NCI-H1436 (cell line): ENCODE measurements at regions not wholly inside any gene's neighbourhood (a gene's known extent, or its start where the extent isn't known, plus 50 kb on each side); places are given as distances from the start of the nearest gene placed in this dataset.

Experiments
- DNase-seq: peaks from one replicate; lab custom pipeline; 2025; lab: John Stamatoyannopoulos, UW

DNA sequence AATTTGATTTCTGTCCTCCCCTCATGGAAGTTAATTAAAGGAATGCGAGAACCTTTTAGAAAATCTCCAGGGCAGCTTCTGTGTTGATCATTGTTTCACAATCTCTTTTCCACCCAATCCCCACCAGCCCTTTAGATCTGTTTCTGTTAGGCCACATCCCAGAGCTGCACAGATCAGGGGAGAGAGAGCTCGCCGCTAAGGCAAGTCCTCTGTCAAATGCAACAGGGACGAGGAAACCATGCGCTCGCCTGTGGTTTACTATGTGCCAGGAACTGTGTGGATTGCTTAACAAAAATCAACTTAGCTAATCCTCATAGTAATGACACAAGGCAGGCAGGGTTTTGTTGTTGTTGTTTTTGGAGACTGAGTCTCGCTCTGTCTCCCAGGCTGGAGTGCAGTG is 115.4 kb downstream of the SALL1 start:
- no peak for DNase-seq

- no peak for DNase-seq
Measured at GRCh38 chr16:51035110-51035498, 116.0 kb downstream of the SALL1 start.

DNA sequence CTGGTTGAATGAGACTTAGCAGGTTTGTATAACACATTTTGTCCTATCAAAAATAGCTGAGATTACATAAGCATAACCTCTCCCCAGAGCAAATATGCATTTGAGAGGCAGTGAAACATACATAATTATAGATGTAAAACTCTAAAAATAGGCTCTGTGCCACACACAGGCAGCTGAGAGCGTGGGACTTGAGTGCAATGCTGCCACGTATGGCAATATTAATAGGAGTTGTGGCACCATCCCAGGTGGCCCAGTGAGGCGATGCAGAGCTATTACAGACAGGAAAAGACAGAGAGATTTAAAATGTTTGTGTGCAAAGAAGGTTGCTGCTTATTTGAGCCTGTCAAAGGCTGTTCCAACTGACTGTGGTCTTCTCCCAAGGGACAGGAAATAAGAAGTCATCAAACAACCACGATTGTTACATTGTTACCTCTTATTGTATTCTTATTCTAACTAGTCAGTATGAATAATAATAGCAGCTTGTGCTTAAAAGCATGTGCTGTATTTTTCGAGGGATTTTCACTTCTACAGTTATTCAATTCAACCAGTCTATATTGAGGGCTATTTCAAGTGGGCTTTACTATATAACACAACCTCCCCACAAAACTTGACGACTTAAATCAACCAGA is 116.5 kb downstream of the SALL1 start:
- DNase-seq = peak; percentile 56

- no peak for DNase-seq
Measured at GRCh38 chr16:51031598-51031997, 119.5 kb downstream of the SALL1 start.

DNA sequence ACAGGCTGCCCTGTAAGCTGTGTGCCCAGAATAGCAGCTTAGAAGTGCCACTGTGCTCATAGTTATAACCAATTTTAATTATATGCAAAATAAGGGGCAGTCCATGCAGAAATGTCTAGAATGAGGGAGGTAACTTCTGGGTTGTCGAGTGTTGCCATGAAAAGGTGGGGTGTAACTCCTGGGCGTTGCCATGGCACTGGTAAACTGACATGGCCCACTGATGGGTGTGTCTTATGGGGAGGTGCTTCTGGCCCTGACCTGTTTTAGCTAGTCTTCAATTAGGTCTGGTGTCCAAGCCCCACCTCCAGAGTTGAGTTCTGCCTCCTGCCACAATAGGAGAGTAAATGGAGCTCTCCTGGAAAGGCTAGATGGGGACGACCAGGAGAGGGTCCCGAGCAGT is 120.6 kb downstream of the SALL1 start:
- no peak for DNase-seq

- DNase-seq = no peak
Measured at GRCh38 chr16:51025588-51026290, 125.3 kb downstream of the SALL1 start.

GRCh38 chr16:51024703-51025102 is 126.4 kb downstream of the SALL1 start:
- no peak for DNase-seq

DNA sequence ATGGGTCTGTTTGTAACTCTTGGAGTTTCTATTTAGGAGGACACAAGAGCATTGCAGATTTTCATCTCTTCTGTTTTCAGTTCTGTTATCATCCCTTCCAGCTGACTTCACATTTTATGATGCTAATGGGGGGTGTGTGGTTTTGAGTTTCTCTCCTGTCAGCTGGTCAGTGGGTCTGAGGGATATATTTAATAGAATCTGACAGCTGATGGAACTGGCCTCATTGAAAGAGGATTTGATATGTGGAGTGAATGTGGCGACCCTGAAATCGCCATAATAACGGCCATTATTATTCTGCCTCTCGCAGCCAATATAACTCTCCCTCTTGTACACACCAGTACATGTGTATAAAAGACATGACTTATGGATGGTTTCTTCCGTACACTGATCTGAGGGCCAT is 128.1 kb downstream of the SALL1 start:
- no peak for DNase-seq

DNA sequence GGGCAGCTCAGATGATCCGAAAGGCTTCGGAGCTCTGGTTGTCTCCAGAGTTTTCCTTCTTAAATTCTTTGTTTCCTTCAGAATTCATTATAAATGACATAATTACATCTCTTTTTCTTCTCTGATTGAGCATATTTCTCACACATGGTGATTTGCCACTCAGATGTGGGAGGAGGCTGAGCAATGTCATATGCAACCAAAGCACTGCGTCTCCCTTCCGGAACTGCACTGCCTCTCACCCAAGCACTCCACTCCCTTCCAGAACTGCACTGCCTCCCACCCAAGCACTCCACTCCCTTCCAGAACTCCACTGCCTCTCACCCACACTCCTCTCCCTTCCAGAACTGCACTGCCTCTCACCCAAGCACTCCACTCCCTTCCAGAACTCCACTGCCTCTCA is 131.5 kb downstream of the SALL1 start:
- no peak for DNase-seq

- DNase-seq = no peak
Measured at GRCh38 chr16:51017969-51018368, 133.1 kb downstream of the SALL1 start.

DNA sequence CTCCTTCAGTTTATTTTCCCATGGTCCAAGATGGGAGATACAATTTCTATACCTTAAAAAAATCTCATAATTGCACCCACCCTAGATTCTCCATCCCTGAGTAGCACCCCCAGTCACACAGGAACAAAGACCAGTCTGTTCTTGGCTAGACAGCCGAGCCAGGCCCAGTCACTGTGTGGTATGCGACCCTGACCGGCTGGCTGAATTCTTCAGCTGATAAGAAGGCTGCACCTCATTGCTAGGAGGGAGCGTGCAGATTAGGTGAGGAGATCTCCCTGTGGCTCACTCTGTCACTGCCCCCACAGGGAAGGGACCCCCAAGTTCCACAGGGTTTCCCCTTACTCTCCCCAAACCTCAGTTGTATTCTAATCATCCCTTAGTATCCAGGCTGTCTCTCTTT is 138.7 kb downstream of the SALL1 start:
- DNase-seq = no peak

GRCh38 chr16:51010817-51011216 is 140.3 kb downstream of the SALL1 start:
- DNase-seq = no peak

DNA sequence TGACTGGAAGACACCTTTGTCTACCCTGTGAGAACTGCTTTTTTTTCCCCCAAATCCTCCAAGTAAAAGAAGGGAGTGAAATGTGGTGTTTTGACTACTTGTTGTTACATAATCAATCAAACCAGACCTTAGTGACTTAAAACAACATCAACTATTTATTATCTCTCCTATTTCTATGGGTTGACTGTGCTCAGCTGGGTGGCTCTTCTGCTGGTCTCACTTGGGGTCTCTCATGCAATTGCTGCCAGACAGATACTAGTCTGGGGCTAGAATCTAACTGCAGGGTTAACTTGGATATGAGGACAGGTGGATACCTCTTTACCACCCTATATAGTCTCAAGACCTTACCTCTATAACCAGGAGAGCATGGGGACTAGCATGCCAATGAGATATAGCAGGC is 141.3 kb downstream of the SALL1 start:
- DNase-seq = no peak

DNA sequence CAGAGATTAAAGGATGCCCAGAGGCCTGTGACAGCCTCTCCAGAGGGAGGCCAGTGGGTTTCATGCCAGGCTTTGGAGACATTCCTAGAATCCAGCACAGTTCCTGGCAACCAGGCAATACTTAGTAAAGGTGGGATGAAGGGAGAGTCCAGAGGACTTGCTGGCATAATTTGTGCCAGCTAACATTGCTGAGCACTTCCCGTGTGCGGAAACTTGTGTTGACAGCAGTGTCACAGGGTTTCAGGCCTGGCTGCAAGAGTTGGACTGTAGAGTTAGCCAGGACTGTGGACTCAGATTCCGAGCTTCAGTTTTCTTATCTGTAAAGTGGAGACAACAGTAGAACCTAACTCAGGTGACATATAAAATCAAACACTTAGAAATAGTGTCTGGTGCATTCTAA is 141.7 kb downstream of the SALL1 start:
- DNase-seq = no peak

- no peak for DNase-seq
Measured at GRCh38 chr16:51008607-51009006, 142.5 kb downstream of the SALL1 start.

- DNase-seq = no peak
Measured at GRCh38 chr16:51008037-51008436, 143.0 kb downstream of the SALL1 start.

- DNase-seq = no peak
Measured at GRCh38 chr16:51003850-51004566, 147.1 kb downstream of the SALL1 start.

DNA sequence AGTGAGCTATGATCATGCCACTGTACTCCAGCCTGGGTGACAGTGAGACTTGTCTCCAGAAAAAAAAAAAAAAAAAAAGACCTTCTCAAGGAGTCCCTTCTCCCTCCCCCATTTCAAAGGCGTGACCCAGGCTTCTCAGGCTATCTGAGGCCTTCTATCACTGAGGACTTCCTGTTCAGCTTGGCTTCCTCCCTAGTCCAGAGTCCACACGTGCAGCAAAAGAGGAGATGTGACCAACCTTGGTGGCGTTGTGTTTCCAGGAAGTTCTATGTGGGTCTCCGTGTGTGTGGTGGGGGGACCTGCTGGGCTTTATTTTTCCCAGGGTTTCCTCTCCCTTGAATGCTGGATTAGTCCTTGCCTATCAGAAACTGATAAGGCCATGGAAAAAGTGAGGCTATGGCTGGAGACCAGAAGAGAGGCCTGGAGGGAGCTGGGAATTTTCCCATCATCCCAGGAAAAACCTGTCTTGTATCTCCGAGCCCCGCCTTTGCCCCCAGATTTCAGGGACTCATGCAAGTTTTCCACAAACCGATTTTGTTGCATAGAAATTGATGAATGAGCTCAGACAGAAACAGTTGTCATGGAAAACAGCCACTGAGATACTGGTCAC is 148.1 kb downstream of the SALL1 start:
- DNase-seq = no peak

- DNase-seq = no peak
Measured at GRCh38 chr16:50999181-50999580, 151.9 kb downstream of the SALL1 start.

DNA sequence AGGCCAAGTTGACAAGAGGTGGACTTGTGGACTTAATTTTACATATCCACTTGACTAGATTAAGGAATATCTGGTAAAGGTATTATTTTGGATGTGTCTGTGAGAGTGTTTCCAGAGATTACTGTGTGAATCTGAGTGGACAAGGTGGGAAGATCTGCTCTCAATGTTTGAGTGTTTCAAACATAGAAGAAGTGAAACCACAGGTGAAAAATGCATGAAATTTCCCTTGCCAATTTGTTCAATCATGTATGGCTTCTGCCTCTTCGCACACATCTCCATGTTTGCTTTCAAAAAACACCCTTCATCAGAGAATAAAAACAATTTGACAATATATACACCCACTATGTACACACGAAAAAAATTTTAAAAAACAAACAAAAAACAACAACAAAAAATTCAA is 152.7 kb downstream of the SALL1 start:
- DNase-seq = no peak

DNA sequence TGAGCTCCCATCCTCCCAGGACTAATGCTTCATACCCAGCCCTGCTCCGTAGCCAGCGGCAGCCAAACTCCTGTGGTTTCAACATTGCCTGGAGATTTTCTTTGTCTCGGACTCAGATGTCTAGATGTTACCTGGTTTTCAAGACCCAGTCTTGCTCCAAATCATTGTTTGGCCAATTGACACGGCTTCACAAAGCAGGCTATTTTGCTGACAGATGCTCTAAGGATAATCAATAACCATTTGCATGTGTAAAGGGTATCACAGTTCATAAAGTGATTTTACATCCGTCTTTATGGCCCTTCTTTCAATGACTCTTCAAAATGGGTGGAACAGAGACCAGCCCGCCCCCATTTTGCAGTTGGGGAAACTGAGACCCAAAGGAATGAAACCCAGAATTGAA is 153.4 kb downstream of the SALL1 start:
- no peak for DNase-seq

- peak; percentile 68 for DNase-seq
Measured at GRCh38 chr16:50996830-50997186, 154.3 kb downstream of the SALL1 start.
